Fibroblast of the conjunctiva (primary cell): ENCODE measurements at regions not wholly inside any gene's neighbourhood (a gene's known extent, or its start where the extent isn't known, plus 50 kb on each side); places are given as distances from the start of the nearest gene placed in this dataset.
"Not testable (repeated sequence)": the region's sequence is repeated elsewhere in the genome, so short reads cannot be mapped to it uniquely, and the experiment has no call there.

ENCODE experiments used
- DNase-seq: peaks from one replicate; pipeline ENCODE4 v3.0.0-alpha.2; 2010; ENCODE audit warnings: low read depth

DNA sequence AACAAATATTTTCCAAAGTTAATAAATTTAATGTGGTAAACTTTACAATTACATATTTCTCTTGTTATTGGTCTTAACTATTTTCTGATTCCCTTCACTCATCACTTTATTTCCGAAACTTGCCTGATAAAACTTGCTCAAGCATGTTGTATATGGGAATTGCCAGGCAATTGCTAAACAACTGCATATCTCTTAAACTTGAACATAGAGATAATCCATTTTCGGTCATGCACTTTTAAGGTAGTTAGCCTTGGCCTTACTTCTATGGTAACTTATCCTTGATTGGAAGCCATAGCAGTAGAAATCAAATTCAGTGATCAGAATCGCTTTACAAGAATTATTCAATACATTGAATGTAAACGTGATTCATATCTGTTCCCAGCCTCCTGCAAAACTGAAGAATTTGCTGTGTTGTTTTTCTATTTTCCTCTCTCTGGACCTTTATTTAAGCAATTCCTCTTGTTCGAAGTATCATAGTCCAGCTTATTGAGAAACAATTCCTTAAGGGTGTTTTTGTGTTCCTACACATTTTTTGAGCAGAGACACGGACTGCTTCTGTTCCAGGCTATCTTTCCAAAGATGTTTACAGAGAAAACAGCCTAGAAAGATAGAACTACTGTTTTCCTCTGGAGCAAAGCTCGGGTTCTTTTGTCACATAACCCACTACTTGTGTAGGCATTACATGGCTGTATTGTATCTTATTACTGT, 674.3 kb downstream of the IRS1 start:
- DNase-seq: no peak

DNA sequence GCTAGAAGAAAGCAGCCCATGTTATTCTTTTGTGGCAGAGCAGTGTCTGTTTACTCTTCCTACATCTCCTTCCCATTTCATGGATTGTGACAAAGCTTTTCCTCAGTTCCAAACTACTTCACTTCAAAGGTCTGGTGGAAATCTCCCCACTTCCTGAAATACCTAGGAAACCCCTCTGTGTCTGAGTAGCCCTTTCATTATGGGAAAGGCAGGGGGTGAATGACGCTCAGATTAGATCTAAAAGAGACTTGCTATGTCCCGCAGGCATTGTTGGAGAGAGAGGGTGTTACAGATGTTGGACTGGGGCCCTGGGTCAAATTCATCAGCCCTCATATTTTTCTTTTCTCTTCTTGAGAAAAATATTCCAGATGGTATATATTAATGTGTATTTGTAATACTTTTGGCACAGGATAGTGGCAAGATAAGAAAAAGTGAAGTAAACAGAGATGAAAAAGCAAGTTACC, 675.0 kb downstream of the IRS1 start:
- DNase-seq: peak; percentile 36

DNA sequence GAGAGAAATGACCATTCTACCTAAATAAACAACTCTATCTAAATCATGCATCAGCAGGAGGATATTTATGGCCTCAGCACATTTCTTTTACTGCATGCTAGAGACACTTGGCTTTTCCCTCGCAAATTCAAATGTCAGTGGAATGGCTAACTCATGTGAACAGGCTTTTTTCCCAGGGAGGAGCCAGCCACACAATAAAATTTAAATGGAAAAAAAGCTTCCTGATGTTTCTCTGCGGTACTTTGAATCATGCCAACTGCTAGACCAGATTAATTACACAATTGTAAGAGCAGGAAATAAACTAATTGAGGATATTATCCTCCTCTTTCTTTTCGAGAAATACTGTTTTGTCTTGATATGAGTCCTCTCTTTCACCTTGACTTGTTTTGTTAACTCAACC, 676.3 kb downstream of the IRS1 start:
- no peak for DNase-seq

DNA sequence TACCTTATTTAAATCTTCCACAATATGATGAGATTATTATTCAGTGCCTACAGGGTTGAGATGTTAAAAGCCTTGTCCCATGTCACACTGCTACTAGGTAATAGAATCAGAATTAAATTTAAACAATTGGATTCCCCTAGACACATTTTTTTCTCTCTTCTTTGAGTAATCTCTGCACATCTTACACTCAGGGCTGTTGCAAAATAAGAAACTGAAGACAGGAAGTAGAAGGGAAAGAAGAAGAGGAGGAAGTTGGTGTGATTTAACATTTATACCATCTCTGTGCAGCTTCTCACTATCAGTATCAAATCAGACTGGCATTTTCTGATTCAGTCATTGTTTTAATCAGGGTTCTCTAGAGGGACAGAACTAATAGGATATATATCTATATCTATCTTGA, 677.6 kb downstream of the IRS1 start:
- DNase-seq: no peak

DNA sequence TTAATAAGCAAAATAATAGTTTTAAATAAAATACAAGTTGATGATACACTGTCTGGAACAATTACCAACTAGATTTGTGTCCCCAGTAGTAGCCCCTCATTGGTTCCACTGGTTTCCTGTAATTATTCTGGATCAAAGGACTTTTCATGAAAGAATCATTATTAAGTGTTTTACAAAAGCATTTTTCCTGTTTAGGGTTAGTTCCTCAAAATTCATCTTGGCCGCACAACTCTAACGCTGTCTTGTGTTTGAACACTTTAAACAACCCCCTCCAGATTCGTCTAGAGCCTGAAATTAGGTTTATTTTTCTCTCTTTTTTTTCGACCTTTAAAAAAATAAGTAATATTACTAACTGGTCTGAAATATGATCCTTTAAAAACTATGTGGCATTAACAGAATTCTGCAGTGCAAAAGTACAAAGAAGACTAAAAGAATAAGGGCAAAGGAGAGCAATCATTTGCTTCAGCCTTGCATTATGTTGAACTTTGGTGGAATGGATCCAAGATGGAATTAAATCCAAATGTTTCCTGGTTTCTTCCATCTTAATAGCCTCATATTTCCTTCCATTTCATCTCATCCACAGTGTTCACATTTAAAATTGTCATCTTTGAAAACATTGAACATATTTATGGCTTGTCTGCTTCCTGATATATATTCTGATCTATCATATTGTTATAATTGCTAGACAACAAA, 678.4 kb downstream of the IRS1 start:
- peak; percentile 82 for DNase-seq

DNA sequence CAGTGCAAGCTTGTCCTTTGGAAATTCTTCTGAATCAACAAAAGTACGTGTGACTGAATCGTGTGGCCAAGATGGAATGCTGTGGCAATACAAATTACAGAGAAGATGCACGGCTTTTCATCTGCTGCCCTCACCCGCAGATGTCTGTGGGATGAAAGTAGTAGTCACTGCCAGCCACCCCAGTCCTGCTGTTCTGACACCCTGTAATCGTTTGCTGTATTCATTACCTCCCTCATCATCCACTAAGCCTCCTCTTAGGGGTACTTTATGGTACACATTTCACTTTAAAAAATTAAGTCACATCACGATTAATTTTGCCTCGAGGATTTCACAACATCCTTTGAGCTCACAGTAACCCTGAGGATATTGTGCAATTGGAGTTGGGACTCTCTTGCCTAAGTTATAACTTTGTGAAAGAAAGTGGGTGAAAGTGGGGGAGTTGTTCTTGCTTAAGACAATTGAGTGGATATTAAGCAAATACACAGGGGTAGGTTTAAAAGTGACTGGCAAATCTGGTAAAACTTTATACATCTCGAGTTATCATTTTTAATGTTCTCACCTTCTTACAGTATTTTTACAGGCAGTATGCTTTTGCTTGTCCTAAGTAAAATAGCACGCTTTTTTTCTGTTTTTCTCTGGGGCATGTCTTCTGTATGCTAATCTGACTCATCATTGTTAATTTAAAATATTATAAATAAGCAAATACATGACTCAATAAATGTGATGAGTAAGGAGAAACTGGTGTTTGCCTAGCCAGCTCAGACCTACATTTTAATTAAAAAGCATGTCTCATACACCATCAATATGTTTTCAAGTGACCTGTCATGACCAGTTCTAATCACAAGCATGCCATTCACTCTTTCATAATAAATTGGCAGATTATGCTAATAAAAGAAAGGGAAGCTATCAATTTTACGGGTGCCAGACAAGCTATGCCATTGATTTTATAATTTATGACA, 680.9 kb downstream of the IRS1 start:
- DNase-seq: peak; percentile 90

DNA sequence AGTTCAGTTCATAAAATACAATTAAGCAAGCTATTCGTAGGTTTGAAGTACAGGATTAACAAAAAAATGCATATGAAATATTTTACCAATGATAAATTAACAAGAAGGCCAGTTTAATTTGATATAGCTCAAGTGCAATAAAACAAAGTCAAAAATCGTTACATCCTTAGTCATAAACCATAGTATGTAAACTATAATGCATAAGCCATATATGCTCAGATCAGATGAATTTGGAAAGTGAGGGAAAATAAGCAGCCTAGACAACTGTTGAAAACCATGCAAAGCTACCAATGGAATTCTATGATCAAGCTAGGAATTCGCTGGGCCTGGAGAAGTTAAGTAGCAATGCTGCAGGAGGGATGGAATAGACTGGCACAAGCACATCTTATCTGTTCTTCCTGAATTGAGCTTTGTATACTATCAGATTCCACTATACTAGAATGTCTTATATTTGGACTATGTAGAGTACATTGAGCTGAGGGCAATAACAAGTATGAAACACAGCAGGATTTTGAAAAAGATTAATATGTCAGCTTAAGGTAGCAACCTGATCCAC, 682.0 kb downstream of the IRS1 start:
- DNase-seq: no peak

DNA sequence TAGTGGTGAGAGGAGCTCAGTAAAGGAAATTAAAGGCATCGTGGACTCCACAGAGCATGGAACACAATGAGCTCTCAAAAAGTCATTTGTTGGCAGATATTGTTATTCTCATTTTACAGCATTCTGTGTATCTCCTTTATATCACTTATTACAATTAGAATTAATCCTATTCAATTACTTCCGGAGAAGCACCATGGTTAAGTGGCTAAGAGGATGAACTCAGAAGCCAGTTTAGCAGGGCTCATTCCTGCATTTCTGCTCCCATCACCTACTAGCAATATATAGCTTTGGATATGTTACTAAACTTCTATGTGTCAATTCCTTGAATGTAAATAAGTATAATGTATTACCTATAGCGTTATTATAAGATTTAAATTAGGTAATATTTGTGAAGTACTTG, 683.3 kb downstream of the IRS1 start:
- no peak for DNase-seq

DNA sequence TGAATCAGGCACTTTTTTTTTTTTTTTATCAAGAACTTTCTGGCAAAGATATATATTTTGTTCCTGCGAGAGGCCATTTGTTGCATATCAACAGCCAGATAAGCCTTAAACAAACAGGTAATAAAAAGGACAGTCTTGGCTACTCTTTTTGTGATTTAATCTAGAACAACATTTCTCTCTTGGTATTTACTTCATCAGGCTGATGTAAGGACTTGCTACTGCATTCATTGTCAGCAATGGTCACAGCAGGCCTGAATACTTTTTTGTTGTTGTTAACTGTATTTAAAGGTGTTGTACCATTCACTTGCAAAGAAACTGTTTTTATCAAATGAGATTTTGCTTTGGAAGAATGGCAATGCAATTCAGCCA, 683.8 kb downstream of the IRS1 start:
- DNase-seq: no peak

DNA sequence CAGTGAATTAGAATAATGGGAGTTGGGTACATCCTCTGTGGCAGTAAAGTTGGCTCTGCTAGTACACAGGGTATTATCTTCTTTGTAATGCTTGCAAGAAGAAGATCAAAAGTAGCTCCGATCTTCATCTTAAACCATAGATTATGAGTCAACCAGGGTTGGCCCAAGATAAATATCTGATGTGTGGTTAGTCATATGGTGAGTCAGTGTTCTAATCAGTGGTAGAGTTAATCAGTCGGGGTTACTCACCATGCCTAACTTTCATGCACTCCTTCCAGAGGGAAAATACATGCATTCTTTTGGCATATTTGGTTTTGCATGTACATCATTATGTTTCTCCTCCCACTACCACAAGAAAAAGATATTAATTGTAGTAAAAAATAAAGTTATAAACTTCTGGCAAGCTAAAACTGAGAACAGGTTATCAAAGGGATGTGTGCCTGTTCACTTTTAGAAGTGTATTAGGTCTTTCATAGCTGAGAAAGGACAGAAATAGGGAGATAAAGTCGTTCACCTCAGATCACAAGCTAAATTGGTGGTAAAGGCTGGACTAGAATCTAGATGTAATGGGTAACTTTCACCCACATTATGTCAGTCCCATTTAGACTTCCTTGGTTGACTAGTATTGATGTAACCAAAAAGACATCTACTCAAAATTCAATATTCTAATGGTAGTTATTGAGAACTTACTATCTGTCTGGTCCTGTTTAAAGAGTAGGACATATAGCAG, 684.4 kb downstream of the IRS1 start:
- DNase-seq: peak; percentile 84

DNA sequence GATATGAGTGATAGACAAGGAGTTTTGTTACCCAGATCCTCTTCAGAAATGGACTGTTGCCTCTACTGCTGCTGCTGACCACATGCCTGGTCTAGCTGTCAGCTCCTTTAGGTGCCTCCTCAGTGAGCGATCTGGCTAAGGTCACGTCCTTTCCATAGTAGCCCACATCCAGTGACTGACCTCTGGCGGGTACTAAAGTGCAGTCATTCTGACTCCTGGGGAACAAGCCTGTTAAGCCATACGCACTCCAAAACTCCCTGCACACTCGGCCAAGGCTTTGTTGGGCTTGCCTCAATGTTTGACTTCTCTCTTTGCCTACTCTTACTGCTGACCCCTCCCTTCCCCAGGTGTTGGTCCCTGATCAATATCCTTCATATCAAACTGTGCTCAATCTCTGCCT, 685.2 kb downstream of the IRS1 start:
- DNase-seq: no peak

DNA sequence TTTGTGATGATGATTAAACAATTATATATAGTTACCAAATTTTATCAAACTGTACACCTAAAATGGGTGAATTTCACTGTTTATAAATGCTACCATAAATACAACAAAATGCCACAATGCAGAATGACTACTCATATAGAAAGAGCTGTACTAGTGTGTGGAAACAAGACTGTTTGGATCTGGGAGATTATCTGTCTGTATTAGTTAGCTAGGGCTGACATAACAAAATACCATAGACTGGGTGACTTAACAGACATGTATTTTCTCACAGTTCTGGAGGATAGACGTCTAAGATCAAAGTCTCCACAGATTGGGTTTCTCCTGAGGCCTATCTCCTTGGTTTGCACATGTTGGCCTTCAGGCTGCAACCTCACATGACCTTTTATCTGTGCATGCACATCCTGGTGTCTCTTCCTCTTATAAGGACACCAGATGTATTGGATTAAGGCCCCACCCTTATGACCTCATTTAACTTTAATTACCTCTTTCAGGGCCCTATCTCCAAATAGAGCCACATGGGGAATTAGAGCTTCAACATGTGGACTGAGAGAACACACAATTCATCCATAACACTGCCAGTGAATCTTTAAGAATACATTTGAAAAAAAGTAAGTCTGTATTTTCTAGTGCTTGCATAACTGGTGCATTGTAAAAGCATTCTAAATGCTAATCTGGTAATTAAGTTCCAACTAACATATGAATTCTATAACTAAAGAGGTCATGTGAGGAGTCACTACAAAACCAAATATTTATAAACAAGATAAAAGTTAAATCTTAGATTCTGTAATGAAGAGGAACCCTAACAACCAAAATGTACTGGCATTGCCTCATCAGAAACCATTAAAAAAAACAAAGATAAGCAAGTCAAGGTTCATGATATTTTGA, 699.6 kb downstream of the NYAP2 start:
- DNase-seq: no peak

DNA sequence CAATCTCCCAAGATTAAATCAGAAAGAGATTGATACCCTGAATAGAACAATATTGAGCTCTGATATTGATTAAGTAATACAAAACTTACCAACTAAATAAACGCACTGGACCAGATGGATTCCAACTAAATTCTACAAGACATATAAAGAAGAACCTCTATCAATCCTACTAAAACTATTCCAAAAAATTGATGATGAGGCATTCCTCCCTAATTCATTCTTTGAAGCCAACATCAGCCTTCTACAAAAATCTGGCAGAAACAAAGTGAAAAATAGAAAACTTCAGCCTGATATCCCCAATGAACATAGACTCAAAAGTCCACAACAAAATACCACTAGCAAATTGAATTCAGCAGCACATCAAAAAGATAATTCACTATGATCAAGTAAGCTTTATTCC, 695.5 kb downstream of the NYAP2 start:
- DNase-seq: no peak

DNA sequence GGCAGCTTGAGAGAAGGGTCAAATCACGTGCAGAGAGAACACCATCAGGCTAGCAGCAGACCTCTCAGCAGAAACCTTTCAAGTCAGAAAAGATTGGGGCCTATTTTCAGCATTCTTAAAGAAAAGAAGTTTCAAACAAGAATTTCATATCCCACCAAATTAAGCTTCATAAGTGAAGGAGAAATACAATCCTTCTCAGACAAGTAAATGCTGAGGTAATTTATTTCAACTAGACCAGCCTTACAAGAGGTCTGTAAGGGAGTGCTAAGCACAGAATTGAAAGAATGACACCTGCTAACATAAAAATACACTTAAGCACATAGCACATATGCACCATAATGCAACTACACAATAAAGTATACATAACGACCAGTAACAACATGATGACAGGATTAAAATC, 693.9 kb downstream of the NYAP2 start:
- DNase-seq: no peak

DNA sequence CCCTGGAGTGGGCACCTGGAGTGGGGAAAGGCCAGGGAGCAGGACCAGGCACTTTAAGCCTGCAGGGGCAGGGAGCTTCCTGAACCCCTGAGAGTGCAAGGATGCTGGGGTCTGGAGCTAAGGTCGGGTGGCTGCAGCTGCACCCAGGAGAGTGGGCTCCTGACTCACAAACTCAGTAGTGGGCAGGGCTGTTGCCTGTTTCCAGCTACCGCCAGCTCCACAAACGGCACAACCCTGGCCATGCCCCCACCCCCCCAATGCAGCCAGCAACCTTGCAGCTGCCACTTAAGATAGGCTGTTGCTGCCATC, 688.8 kb downstream of the NYAP2 start:
- DNase-seq: no peak

DNA sequence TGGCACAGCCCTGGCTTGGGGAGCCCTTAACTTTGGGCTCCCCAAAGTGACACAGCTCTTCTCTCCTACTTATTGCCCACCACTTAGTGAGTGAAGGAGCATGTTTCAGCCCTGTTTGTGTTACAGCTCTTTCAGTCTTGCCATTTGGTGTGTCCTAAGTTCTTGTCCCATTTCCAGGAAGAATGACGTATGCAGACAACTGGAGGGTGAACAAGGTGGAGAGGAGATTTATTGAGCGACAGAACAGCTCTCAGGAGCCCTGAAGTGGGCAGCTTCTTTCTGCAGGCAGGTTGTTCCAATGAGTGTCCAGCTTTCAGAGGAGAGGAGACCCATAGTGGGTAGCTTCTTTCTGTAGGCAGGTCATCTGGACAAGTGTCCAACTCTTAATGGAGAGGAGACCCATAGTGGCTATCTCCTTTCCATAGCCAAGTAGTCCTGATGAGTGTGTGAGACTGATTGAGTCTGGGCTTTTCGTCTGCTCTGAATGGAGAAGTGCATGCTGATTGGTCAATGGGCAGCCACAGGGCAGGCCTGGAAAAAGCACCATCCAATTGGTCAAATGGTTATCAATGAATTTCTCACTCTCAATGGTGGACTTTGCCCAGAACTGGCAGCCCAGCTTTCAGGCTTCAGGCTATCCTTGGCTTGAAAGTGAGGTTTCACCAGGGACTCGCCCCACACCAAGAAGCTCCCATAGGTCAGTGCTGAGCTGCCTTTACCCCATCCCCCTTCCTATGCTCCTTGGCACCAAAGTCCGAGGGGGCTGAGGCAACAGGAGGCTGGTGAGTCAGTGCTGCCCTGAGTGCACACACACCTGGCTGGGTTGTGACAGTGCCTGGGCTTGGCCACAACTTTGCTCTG, 688.2 kb downstream of the NYAP2 start:
- no peak for DNase-seq

DNA sequence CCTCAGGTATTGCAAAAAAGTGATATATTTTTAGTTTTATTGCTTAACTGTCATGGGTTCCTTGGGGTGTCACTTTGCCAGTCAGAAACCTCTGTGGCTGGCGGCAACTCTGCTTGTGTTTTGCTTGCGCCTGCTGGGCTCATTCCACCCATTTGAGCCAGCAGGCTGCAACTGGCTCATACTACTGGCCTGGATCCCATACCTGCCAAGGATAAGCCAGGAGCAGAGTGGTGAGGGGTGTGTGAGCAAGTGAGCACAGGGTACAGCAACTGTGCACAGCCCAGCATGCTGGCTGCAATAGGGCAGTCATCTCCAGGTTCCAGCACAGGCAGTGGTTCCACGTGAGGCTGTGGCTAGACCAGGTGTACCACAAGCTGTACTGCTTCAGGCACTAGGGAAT, 687.5 kb downstream of the NYAP2 start:
- no peak for DNase-seq

DNA sequence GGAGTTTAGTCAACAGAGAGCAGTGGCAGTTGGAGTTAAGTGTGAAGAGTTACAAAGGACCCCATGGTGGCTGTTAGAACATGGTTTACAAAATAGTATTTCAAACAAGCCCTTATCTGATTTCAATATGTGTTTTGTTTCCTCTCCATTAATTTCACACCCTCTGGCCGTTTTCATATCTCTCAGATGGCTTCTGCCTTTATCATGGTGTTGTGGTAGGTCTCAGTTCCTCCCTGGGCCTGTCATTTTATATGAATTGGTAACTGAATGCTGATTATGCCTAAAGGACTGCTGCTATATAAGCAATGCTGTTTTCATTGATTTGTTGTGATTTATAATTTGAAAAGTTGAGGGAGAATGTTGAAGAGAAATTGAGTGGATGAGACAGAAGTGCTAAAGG, 686.7 kb downstream of the NYAP2 start:
- no peak for DNase-seq

DNA sequence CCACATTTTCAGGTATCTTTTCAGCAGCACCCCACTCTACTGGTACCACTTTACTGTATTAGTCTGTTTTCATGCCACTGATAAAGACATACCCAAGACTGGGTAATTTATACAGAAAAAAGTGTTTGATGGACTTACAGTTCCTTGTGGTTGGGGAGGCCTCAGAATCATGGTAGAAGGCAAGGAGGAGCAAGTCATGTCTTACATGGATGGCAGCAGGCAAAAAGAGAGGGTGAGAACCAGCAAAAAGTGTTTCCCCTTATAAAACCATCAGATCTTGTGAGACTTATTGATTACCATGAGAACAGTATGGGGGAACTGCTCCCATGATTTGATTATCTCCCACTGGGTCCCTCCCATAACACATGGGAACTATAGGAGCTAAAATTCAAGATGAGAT, 685.9 kb downstream of the NYAP2 start:
- not testable (repeated sequence) for DNase-seq

DNA sequence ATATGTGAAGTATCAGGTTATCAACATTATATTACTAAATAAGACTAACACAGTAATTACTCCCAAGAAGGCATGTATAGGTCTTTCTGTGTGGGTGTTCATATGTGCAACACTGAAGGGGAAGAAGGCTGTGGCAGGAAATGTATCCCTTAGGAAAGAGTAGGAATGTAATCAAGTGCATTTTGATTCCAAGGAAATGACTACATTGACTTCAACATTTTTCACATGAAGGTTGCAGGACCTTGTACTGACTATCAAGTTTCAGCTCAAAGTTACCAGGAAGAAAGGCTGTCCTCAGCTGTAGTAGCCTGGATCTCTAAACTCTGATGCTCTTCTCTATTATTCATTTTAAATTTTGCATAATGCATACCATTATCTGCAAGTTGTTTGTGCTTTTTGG, 680.8 kb downstream of the NYAP2 start:
- DNase-seq: no peak
